Dendritic cell treated with granulocyte-macrophage colony-stimulating factor and Interleukin-4, amounts not matched to agents 40 ng/mL and 50 ng/mL, for 4 days (primary cell): ENCODE measurements at regions not wholly inside any gene's neighbourhood (a gene's known extent, or its start where the extent isn't known, plus 50 kb on each side); places are given as distances from the start of the nearest gene placed in this dataset.

Source experiments
- H3K27ac Mint-ChIP-seq: one replicate; pipeline ENCODE4 v1.8.0; 2022; ENCODE audit warnings: mild to moderate bottlenecking, mixed read lengths
- H3K27me3 Mint-ChIP-seq: one replicate; pipeline ENCODE4 v1.8.0; 2022; ENCODE audit warnings: mild to moderate bottlenecking, mixed read lengths
- H3K36me3 Mint-ChIP-seq: one replicate; pipeline ENCODE4 v1.8.0; 2022; ENCODE audit warnings: low read depth, mixed read lengths
- H3K4me1 Mint-ChIP-seq: one replicate; pipeline ENCODE4 v1.8.0; 2022; ENCODE audit warnings: low read depth, mixed read lengths
- H3K4me3 Mint-ChIP-seq: one replicate; pipeline ENCODE4 v1.8.0; 2022; ENCODE audit warnings: mild to moderate bottlenecking, moderate library complexity, mixed read lengths
- H3K9me3 Mint-ChIP-seq: one replicate; pipeline ENCODE4 v1.8.0; 2022; ENCODE audit warnings: mixed read lengths
- intact Hi-C: fragments of 100-400 bp; cut with micrococcal nuclease; formaldehyde crosslinking; loops from one replicate; pipeline ENCODE4 v1.15.0; 2022

DNA sequence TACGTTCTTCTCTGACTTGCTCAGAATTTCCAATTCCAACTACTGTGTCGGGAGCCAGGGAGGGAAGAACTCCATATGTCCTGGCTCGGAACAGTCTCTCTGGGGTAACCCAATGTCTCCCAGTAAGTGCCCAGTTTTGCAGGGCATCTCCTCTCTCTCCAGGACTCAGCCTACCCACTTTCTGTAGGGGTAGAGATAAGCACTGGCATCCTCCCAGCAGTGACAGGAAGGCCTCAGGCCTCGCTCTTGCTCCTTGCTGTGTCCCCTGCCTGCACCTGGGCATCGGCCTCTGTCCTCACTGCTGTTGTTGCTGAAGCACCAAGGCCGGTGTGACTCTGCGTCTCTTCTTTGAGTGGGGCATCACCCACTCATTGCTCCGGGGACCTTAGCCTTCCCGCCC, 388.9 kb upstream of the JARID2 start:
- peak overlapping the region; percentile 73 for H3K27ac Mint-ChIP-seq
- H3K36me3 Mint-ChIP-seq = no peaks in the 10 kb centered on the region
- H3K27me3 Mint-ChIP-seq = peaks cover 1% of the 10 kb centered on the region
- H3K4me1 Mint-ChIP-seq = peaks cover 24% of the 10 kb centered on the region
- H3K9me3 Mint-ChIP-seq = no peaks in the 10 kb centered on the region
- peak overlapping the region; percentile 66 for H3K4me3 Mint-ChIP-seq
- intact Hi-C loops = no loop called here

DNA sequence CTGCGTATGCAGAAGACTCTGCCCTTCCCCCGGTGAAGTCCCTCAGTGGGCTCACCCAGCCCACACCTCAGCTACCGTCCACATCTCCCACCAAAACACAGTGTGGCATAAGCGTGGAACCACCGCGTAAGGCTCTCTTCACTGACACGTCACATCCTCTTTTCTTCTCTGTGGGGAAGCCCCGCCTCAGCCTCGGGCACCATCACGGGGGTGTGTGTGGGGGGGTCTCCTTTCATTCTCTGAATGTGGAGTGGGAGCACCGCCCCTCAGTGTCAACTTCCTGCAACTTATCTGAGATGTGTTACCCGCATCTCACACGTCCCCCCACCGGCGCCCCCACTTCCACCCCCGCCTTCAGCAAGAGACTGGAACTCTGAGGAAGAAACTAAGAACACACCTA, 388.4 kb upstream of the JARID2 start:
- peaks cover 1% of the 10 kb centered on the region for H3K27me3 Mint-ChIP-seq
- peaks cover 24% of the 10 kb centered on the region for H3K4me1 Mint-ChIP-seq
- H3K27ac Mint-ChIP-seq = peak overlapping the region; percentile 73
- intact Hi-C loops = no loop called here
- H3K4me3 Mint-ChIP-seq = peak overlapping the region; percentile 66
- no peaks in the 10 kb centered on the region for H3K9me3 Mint-ChIP-seq
- no peaks in the 10 kb centered on the region for H3K36me3 Mint-ChIP-seq

DNA sequence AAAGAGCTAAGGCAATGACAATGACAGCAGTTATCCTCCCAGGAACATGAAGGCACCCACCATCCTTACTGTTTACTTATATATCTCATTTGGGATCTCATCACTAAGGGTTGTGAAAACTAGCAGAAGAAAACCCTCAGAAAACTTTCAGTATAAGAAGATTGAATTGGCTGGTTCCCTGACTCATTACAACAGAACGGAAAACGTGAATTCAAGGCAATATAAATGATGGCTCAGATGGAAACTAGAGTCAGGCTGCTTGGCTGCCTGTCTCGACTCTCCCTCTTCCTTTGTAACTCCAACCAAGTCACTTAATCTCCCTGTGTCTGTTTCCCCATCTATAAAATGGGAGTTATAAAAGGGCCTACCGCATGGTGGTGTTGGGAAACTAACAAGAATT, 387.1 kb upstream of the JARID2 start:
- peaks cover 27% of the 10 kb centered on the region for H3K4me1 Mint-ChIP-seq
- no peaks in the 10 kb centered on the region for H3K36me3 Mint-ChIP-seq
- H3K27ac Mint-ChIP-seq = no peak overlapping the region
- peaks cover 1% of the 10 kb centered on the region for H3K27me3 Mint-ChIP-seq
- no peaks in the 10 kb centered on the region for H3K9me3 Mint-ChIP-seq
- intact Hi-C loops = no loop called here
- no peak overlapping the region for H3K4me3 Mint-ChIP-seq

DNA sequence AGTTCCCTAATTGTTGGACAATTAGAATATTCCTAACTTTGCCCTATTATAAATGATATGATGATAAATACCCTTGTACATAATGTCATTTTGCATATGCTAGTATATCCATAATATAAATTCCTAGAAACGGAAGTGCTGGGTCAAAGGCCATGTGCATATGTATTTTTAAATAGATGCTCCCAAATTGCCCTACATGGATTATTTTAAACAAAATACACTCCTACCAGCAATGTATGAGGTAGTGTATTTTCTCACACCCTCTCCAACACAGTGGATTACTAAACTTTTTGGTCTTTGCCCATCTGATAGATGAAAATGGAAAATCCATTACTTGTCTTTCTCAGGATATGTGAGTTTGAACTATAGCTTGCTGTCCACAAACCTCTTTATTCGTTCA, 385.1 kb upstream of the JARID2 start:
- intact Hi-C loops = no loop called here
- Mint-ChIP-seq H3K4me1 (peaks cover 44% of the 10 kb centered on the region), H3K36me3 (no peaks in the 10 kb centered on the region), H3K27me3 (peaks cover 1% of the 10 kb centered on the region), H3K4me3 (no peak overlapping the region), H3K9me3 (no peaks in the 10 kb centered on the region), H3K27ac (no peak overlapping the region)

DNA sequence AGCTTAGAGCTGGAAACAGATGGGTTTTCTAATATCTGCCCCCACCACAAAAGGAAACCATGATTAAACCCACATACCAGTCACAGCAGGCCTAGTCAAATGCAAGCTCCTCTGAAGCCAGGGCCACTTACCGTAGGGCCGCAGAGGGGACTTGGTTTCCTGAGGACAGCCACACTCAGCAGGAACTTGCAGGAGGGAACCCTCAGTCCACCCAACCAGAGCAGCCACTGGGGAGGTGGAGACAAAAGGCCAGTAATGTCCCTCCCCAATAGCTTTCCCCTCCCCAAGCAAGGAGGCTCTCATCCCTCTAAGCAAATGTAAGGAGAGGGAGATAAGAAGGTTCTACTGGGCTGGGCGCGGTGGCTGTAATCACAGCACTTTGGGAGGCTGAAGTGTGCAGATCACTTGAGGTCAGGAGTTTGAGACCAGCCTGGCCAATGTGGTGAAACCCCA, 384.4 kb upstream of the JARID2 start:
- Mint-ChIP-seq H3K27me3 (peaks cover 1% of the 10 kb centered on the region), H3K4me1 (peaks cover 49% of the 10 kb centered on the region), H3K9me3 (no peaks in the 10 kb centered on the region), H3K4me3 (no peak overlapping the region), H3K36me3 (no peaks in the 10 kb centered on the region), H3K27ac (no peak overlapping the region)
- intact Hi-C loops = no loop called here

DNA sequence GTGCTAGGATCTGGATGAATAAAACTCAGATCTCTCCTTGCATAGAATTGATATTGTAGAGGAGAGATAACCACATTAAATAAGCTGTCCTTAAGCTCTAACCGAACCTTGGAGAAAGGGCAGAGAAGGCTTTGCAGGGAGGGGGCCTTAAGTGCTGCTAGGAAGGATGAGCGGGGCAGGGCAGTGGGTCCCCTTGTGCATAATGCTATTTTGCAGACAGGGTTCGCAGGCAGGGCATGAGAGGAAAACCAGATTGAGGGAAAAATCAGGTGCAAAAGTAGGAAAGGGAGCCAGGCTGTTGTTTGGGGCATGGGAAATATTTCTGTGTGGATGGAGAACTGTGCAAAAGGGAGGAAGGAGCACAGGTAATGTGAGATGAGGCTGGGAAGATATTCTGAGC, 383.0 kb upstream of the JARID2 start:
- intact Hi-C loops = no loop called here
- H3K36me3 Mint-ChIP-seq = no peaks in the 10 kb centered on the region
- H3K4me1 Mint-ChIP-seq = peaks cover 37% of the 10 kb centered on the region
- no peaks in the 10 kb centered on the region for H3K27me3 Mint-ChIP-seq
- H3K27ac Mint-ChIP-seq = no peak overlapping the region
- no peaks in the 10 kb centered on the region for H3K9me3 Mint-ChIP-seq
- H3K4me3 Mint-ChIP-seq = no peak overlapping the region

DNA sequence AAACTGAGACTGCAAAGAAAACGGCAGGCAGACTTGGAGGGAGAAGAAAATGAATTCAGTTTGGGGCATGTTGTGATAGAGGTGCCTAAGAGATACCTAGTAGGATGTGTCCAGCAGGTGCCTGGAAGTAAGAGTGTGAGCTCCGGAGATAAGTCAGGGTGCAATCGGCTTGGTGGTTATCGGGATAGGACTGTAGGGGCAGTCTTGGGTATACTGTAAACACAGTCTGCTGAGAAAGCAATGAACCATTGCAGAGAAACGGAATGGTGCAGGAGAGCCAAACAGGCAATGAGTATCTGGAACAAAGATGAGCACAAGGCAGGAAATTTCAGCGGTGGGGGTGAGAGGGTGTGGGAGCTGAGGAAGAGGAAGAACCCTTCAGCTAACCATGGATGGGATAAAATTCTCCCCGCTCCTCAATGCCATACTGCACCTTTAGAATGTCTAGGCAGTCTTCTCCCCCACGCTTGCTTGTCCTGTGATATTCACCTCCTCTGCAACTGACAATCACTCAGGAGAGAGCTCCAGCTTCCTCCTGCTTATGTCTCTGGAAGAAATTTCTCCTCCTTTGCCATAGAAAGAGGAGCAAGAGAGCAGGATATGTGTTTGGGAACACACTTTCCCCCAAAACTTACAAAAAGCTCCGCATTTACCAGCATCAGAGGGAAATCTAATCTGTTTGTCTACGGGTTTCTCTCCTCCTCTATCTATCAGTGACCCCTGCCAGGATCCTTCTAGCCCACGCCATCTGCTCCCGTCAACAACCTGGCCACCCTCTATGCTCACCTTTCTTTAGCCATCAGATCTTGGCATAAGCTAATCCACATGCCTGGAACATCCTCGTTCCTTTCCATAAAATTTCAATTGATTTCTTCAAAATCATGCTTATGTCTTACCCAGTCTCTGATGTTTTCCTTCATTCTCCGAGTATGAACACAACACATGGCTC, 381.7 kb upstream of the JARID2 start:
- peaks cover 34% of the 10 kb centered on the region for H3K4me1 Mint-ChIP-seq
- no peaks in the 10 kb centered on the region for H3K9me3 Mint-ChIP-seq
- H3K4me3 Mint-ChIP-seq = no peak overlapping the region
- intact Hi-C loops = no loop called here
- H3K36me3 Mint-ChIP-seq = no peaks in the 10 kb centered on the region
- H3K27ac Mint-ChIP-seq = no peak overlapping the region
- H3K27me3 Mint-ChIP-seq = no peaks in the 10 kb centered on the region

DNA sequence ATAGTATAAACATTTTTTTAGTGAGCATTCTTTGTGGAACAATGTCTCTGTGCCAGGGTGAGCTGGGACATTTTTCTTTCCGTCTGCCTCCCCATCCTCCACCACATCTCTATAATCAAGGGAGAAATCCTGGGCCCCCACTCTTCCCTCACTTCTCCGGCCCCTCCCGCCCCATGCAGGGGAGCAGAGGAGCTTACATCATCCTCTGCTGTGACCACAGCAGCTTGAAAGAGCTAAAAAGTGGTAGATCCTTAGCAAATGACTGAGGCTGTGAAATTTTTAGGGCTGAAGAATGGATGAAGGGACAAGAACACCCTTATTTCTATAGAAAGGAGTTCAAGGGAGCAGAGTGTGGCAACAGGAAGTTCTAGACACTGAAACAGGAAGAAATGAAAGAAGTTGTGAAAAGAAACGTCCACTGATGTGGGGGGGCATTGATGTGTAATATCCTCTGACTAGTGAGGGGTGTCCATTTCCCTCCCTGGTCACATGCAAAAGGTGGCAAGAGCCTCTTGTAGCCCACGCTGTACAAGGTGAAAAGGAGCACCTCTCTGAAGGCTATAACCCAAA, 380.3 kb upstream of the JARID2 start:
- intact Hi-C loops = no loop called here
- peaks cover 41% of the 10 kb centered on the region for H3K4me1 Mint-ChIP-seq
- H3K27ac Mint-ChIP-seq = peak overlapping the region; percentile 16
- H3K9me3 Mint-ChIP-seq = no peaks in the 10 kb centered on the region
- no peak overlapping the region for H3K4me3 Mint-ChIP-seq
- no peaks in the 10 kb centered on the region for H3K36me3 Mint-ChIP-seq
- no peaks in the 10 kb centered on the region for H3K27me3 Mint-ChIP-seq

DNA sequence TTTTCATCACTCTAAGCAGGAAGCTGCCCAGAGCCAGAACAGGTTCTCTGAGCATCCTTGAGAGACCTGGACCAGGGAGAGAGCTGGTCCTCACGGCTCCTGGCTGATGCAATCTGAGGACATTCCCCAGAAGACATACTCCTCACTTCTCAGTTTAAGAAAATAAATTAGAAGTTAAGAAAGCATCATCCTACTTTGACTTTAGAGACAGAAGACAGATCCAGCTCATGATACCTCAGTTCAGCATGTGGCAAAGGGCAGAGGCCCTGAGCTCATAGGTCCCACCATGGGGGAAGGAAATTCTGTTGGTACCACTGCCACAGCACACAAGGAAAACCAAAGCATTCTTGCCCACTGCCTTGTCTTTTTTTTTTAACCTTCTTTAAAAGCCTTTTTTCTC, 378.1 kb upstream of the JARID2 start:
- Mint-ChIP-seq H3K4me1 (peaks cover 45% of the 10 kb centered on the region), H3K9me3 (no peaks in the 10 kb centered on the region), H3K27ac (no peak overlapping the region), H3K4me3 (no peak overlapping the region), H3K36me3 (no peaks in the 10 kb centered on the region), H3K27me3 (no peaks in the 10 kb centered on the region)
- intact Hi-C loops = no loop called here

DNA sequence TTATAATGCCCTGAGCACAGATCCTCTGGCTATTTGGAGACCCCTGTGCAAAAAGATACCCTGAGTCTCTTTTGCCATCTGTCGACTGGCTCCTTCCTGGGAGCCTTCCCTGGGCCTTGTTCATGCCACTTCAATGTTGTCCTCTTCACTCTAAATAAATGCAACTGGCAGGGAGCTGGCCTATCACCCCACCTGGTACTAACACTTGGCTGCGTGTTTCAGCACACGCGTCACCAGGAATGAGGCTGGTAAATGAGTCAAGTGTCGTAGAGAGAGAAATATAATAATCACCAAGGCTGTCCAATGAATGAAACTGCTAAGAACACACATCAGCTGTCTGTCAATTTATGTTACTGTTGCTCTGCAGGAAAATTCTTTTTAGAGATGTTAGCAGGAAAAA, 374.6 kb upstream of the JARID2 start:
- intact Hi-C loops = no loop called here
- H3K27ac Mint-ChIP-seq = no peak overlapping the region
- peaks cover 45% of the 10 kb centered on the region for H3K4me1 Mint-ChIP-seq
- H3K9me3 Mint-ChIP-seq = no peaks in the 10 kb centered on the region
- H3K36me3 Mint-ChIP-seq = no peaks in the 10 kb centered on the region
- H3K4me3 Mint-ChIP-seq = no peak overlapping the region
- H3K27me3 Mint-ChIP-seq = no peaks in the 10 kb centered on the region

DNA sequence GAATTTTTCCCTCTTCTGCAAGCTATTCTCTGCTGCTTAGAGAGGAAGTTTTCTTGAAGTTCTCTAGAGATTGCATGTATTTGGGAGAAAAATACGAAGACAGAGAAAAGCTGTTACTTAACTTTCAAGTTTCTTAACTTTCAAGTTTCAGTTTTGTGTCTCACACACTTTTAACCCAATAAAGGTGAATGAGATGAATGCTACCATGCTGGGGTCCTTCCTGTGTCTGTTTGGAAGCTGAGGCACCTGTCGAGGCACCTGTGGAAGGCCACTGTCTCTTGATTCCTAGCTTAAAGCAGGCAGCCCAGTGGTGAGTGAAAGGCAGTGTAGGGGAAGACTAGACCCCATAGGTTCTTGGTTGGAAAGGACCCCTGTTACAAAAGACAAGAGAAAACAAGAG, 372.8 kb upstream of the JARID2 start:
- H3K36me3 Mint-ChIP-seq = peaks cover 5% of the 10 kb centered on the region
- H3K27me3 Mint-ChIP-seq = no peaks in the 10 kb centered on the region
- H3K4me3 Mint-ChIP-seq = no peak overlapping the region
- H3K9me3 Mint-ChIP-seq = no peaks in the 10 kb centered on the region
- H3K27ac Mint-ChIP-seq = no peak overlapping the region
- peaks cover 62% of the 10 kb centered on the region for H3K4me1 Mint-ChIP-seq
- intact Hi-C loops = no loop called here

DNA sequence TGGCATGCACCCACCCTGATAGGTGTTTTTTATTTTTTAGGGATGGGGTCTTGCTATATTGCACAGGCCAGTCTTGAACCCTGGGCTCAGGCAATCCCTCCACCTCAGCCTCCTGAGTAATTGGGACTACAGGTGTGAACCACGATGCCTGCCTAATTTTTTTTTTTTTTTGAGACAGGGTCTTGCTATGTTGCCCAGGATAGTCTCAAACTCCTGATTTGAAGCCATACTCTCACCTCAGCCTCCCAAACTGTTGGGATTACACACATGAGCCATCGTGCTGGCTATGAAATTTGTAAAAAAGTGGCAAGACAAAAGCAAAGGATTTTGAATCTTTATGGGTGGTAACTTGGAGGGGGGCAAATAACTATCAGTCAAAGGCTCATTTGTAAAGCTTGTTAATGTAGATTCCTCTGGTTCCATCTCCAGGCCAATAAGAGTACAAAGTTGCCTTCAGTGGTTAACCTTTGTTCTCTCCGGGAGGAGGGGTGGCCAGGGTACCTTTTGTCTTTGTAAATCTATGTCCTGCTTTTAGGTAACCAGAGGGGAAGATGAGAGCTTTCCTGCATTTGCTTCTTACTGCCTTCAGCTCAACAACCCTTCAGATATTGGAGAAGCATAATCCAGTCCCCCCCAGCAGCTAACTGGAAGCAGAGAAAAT, 372.0 kb upstream of the JARID2 start:
- Mint-ChIP-seq H3K4me3 (no peak overlapping the region), H3K9me3 (no peaks in the 10 kb centered on the region), H3K27ac (no peak overlapping the region), H3K4me1 (peaks cover 70% of the 10 kb centered on the region), H3K36me3 (peaks cover 5% of the 10 kb centered on the region), H3K27me3 (no peaks in the 10 kb centered on the region)
- intact Hi-C loops = no loop called here

DNA sequence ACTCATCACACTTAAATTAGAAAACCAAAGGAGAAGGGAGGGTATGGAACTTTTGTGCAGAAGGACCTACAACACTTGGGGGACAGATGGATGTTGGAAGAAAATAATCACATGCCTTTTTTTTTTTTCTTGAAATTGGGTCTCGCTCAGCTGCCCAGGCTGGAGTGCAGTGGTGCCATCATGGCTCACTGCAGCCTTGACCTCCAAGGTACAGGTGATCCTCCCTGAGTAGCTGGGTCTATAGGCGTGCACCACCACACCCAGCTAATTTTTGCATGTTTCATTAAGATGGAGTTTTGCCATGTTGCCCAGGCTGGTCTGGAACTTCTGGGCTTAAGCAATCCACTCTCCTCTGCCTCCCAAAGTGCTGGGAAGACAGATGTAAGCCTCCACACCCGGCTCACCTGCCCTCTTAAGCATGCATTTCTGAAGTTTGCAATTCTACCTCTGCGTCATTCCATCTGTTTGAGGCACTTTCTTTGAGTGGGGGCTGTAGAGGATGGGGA, 370.8 kb upstream of the JARID2 start:
- H3K9me3 Mint-ChIP-seq = no peaks in the 10 kb centered on the region
- peaks cover 72% of the 10 kb centered on the region for H3K4me1 Mint-ChIP-seq
- no peak overlapping the region for H3K4me3 Mint-ChIP-seq
- intact Hi-C loops = loop anchor here (5.0 kb wide), 1 partner anchor 148 kb away; no protein-coding TSS in a partner anchor
- no peaks in the 10 kb centered on the region for H3K27me3 Mint-ChIP-seq
- H3K27ac Mint-ChIP-seq = peak overlapping the region; percentile 39
- peaks cover 5% of the 10 kb centered on the region for H3K36me3 Mint-ChIP-seq

DNA sequence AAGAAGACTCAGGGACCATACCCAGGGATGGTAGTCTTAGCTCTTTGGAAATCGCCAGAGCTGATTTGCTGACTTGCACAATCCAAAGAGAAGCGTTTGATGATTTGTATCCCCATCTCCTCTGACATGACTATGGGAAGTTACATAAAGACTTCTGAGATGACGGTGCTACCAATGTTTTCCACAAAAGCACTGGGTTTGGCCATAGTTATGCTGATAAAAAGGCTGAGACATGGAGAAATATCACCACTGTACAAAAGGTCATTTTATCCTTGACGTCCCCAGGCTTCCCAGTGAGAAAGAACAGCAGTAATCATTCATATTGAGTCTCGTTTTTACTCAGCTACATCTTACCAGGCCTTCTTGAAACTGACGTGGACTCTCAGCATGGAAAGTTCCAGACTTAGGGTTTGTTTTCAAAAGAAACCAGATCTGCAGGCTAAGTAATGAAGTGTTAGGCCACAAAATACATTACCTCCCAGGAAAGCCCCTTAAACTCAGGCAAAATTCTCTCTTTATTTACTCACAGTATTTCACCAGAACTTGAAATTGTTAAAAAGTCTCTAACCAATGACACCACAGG, 370.3 kb upstream of the JARID2 start:
- Mint-ChIP-seq H3K4me3 (no peak overlapping the region), H3K4me1 (peaks cover 75% of the 10 kb centered on the region), H3K36me3 (peaks cover 5% of the 10 kb centered on the region), H3K27me3 (no peaks in the 10 kb centered on the region), H3K9me3 (no peaks in the 10 kb centered on the region), H3K27ac (peak overlapping the region; percentile 97)
- intact Hi-C loops = loop anchor here (2.0 to 5.0 kb wide), 2 partner anchors 47 to 148 kb away; no protein-coding TSS in a partner anchor
